Tibial nerve (tissue), 3 donors: ENCODE measurements at regions not wholly inside any gene's neighbourhood (a gene's known extent, or its start where the extent isn't known, plus 50 kb on each side); places are given as distances from the start of the nearest gene placed in this dataset.
"Not testable (repeated sequence)": the region's sequence is repeated elsewhere in the genome, so short reads cannot be mapped to it uniquely, and the experiment has no call there.

Experiments used
- POLR2A ChIP-seq, 2 donors: fragments of 450-650 bp; IDR thresholded peaks; one replicate each; pipeline ENCODE4 v1.6.1; 2017; ENCODE audit warnings: antibody characterized with exemption in 2 of 2, mild to moderate bottlenecking in 2 of 2, moderate library complexity in 2 of 2
- TF ChIP-seq, protein P1 (sequence below), 5 experiments: fragments of 200-600 bp in 3 of 5; fragments of 450-650 bp in 2 of 5; sonication (generic) in 3 of 5; IDR thresholded peaks; one replicate each; pipeline ENCODE4 v1.5.1; 2016 to 2019; ENCODE audit warnings: antibody characterized with exemption in 5 of 5, mild to moderate bottlenecking in 3 of 5, moderate library complexity in 2 of 5

DNA sequence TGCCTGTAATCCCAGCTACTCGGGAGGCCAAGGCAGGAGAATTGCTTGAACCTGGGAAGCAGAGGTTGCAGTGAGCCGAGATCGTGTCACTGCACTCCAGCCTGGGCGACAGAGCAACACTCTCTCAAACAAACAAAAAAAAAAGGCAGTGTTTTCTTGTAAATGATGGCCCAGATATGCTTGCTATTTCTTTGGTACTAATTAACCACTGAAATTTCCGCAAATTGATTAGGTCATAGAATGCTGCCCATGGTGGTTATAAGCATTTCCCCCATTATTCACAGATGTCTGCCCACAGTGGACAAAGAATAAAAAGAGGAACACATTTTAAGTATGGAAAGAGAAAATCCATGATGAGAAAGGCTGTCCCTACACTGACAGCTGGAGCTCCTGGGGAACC lies 49.9 kb upstream of the DAAM1 start:
- TF ChIP-seq, protein P1, sequence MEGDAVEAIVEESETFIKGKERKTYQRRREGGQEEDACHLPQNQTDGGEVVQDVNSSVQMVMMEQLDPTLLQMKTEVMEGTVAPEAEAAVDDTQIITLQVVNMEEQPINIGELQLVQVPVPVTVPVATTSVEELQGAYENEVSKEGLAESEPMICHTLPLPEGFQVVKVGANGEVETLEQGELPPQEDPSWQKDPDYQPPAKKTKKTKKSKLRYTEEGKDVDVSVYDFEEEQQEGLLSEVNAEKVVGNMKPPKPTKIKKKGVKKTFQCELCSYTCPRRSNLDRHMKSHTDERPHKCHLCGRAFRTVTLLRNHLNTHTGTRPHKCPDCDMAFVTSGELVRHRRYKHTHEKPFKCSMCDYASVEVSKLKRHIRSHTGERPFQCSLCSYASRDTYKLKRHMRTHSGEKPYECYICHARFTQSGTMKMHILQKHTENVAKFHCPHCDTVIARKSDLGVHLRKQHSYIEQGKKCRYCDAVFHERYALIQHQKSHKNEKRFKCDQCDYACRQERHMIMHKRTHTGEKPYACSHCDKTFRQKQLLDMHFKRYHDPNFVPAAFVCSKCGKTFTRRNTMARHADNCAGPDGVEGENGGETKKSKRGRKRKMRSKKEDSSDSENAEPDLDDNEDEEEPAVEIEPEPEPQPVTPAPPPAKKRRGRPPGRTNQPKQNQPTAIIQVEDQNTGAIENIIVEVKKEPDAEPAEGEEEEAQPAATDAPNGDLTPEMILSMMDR (IDR thresholded peaks at IDR 0.05) = not testable (repeated sequence)
- not testable (repeated sequence) for TF ChIP-seq POLR2A (IDR thresholded peaks at IDR 0.05)
